Neutrophil (primary cell): ENCODE measurements at regions not wholly inside any gene's neighbourhood (a gene's known extent, or its start where the extent isn't known, plus 50 kb on each side); places are given as distances from the start of the nearest gene placed in this dataset.

ENCODE experiments used
- H3K27ac ChIP-seq: fragments of 200-600 bp; sonication (generic); 2 replicates; pipeline ENCODE4 v1.5.1; 2016; ENCODE audit warnings: mild to moderate bottlenecking, moderate library complexity
- H3K27me3 ChIP-seq: fragments of 200-600 bp; sonication (generic); 2 replicates; pipeline ENCODE4 v1.6.0; 2016; ENCODE audit warnings: mild to moderate bottlenecking
- H3K36me3 ChIP-seq: fragments of 200-600 bp; sonication (generic); 2 replicates; pipeline ENCODE4 v1.5.1; 2017
- H3K4me1 ChIP-seq, 2 experiments: fragments of 200-600 bp in 1 of 2; sonication (generic) in 1 of 2; 1 replicate in 1 of 2; 2 replicates in 1 of 2; pipeline versions ENCODE4 v1.5.1 to v1.6.1; 2013 to 2016; ENCODE audit warnings: low read depth in 1 of 2, low read length in 1 of 2, mild to moderate bottlenecking in 1 of 2, moderate library complexity in 1 of 2; ENCODE audit not compliant: control insufficient read depth in 1 of 2, insufficient read depth in 1 of 2
- H3K4me3 ChIP-seq, 2 experiments: fragments of 200-600 bp in 1 of 2; sonication (generic) in 1 of 2; 1 replicate in 1 of 2; 2 replicates in 1 of 2; pipeline ENCODE4 v1.5.1; 2013 to 2016; ENCODE audit warnings: low read depth in 1 of 2, low read length in 1 of 2, mild to moderate bottlenecking in 1 of 2, moderate library complexity in 1 of 2
- H3K9me3 ChIP-seq: fragments of 200-600 bp; sonication (generic); 2 replicates; pipeline ENCODE4 v1.5.1; 2016
- CTCF ChIP-seq: fragments of 200-600 bp; sonication (generic); IDR thresholded peaks from 2 replicates; pipeline ENCODE4 v1.5.1; 2016; ENCODE audit warnings: antibody characterized with exemption

GRCh38 chr11:25742800-25743199 is 589.1 kb upstream of the ANO3 start:
- H3K36me3 ChIP-seq: no peaks in the 10 kb centered on the region
- no peak for TF ChIP-seq CTCF
- no peaks in the 10 kb centered on the region for H3K27me3 ChIP-seq
- H3K4me1 ChIP-seq: no peaks in the 10 kb centered on the region
- H3K9me3 ChIP-seq: no peaks in the 10 kb centered on the region
- no peak overlapping the region for H3K27ac ChIP-seq
- H3K4me3 ChIP-seq: no peak overlapping the region

- Histone ChIP-seq H3K36me3 (no peaks in the 10 kb centered on the region), H3K4me3 (no peak overlapping the region), H3K27me3 (no peaks in the 10 kb centered on the region), H3K27ac (no peak overlapping the region), H3K9me3 (no peaks in the 10 kb centered on the region), H3K4me1 (no peaks in the 10 kb centered on the region)
- TF ChIP-seq CTCF: no peak
These were observed 576.5 kb upstream of the ANO3 start for GRCh38 chr11:25755381-25755780.

- Histone ChIP-seq H3K36me3 (no peaks in the 10 kb centered on the region), H3K27ac (no peak overlapping the region), H3K27me3 (no peaks in the 10 kb centered on the region), H3K4me1 (no peaks in the 10 kb centered on the region), H3K4me3 (no peak overlapping the region), H3K9me3 (no peaks in the 10 kb centered on the region)
- TF ChIP-seq CTCF: no peak
These were observed 575.9 kb upstream of the ANO3 start for GRCh38 chr11:25755918-25756584.

GRCh38 chr11:25758145-25758661 is 573.7 kb upstream of the ANO3 start:
- H3K4me1 ChIP-seq: no peaks in the 10 kb centered on the region
- H3K9me3 ChIP-seq: no peaks in the 10 kb centered on the region
- H3K27ac ChIP-seq: no peak overlapping the region
- no peak overlapping the region for H3K4me3 ChIP-seq
- no peaks in the 10 kb centered on the region for H3K36me3 ChIP-seq
- no peak for TF ChIP-seq CTCF
- no peaks in the 10 kb centered on the region for H3K27me3 ChIP-seq

GRCh38 chr11:25766332-25767015 is 565.5 kb upstream of the ANO3 start:
- H3K27me3 ChIP-seq: no peaks in the 10 kb centered on the region
- no peaks in the 10 kb centered on the region for H3K9me3 ChIP-seq
- H3K4me1 ChIP-seq: no peaks in the 10 kb centered on the region
- TF ChIP-seq CTCF: no peak
- H3K4me3 ChIP-seq: no peak overlapping the region
- no peaks in the 10 kb centered on the region for H3K36me3 ChIP-seq
- no peak overlapping the region for H3K27ac ChIP-seq
